ENCODE measurements at regions not wholly inside any gene's neighbourhood (a gene's known extent, or its start where the extent isn't known, plus 50 kb on each side); places are given as distances from the start of the nearest gene placed in this dataset.
"Not testable (repeated sequence)": the region's sequence is repeated elsewhere in the genome, so short reads cannot be mapped to it uniquely, and the experiment has no call there.

GRCh38 chr18:11511434-11512095, 97.8 kb upstream of the SLC35G4 start:
- DNase-seq (ENCODE audit: low spot score): no peak

DNA sequence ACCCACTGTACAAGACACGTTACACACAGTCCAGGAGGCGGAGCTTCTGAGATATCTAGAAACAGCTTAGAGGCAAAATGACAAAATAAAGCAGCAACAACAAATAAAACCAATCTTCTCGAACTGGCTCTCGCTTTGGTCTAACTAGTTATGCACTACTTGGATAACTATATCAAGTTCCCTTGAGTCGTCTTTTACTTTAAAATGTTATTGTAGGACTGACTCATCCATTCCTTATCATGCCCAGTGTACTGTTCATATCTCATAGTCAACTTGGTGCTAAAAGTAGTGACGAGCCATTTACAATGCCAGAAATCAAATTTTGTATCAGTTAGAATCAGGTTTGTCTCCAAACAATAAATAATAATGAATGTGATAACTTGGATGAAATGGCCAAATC, 102.5 kb upstream of the SLC35G4 start:
- DNase-seq (ENCODE audit: low spot score): no peak

GRCh38 chr18:11505993-11506392, 103.4 kb upstream of the SLC35G4 start:
- no peak for DNase-seq (ENCODE audit: low spot score)

DNA sequence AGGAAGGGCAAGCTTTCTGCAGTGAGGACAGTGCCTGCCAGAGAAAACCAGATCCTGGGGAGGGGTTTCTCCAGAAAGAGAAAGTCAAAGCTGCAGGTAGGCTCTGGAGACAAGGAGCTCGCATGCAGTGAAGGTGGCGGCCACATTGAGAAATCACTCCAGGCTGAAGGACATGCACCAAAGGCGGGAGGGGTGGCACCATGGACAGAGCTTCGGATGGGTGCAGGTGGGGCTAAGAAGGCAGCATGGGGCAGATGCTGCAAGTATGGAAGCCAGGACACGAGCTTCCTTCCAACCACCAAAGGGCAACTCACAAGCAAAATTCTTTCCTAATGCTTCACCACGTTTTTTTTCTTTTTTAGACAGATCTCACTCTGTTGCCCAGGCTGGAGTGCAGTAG, 104.4 kb upstream of the SLC35G4 start:
- DNase-seq (ENCODE audit: low spot score): no peak

GRCh38 chr18:11502368-11502767, 107.0 kb upstream of the SLC35G4 start:
- no peak for DNase-seq (ENCODE audit: low spot score)

DNA sequence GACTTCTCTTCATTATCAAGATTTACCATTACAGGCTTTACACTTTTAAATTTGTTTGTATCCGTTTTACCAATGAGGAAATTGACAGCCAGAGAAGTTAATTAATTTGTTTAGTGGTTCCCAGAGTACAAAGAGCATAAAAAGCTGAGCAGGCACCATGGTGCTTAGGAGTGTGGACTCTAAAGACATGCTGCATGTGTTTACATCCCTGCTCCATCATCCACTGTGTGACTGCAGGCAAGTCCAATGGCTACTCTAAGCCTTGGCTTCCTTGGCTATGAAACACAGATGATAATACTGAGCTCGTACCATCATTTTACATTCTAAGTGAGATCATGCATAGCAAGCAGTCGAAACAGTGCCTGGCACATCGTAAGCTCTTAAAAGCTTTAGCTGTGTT, 108.0 kb upstream of the SLC35G4 start:
- no peak for DNase-seq (ENCODE audit: low spot score)

GRCh38 chr18:11500153-11501122, 109.0 kb upstream of the SLC35G4 start:
- DNase-seq (ENCODE audit: low spot score): no peak

- no peak for DNase-seq (ENCODE audit: low spot score)
Observed at GRCh38 chr18:11498821-11499220, 110.6 kb upstream of the SLC35G4 start.

- no peak for DNase-seq (ENCODE audit: low spot score)
Observed at GRCh38 chr18:11497585-11497984, 111.8 kb upstream of the SLC35G4 start.

DNA sequence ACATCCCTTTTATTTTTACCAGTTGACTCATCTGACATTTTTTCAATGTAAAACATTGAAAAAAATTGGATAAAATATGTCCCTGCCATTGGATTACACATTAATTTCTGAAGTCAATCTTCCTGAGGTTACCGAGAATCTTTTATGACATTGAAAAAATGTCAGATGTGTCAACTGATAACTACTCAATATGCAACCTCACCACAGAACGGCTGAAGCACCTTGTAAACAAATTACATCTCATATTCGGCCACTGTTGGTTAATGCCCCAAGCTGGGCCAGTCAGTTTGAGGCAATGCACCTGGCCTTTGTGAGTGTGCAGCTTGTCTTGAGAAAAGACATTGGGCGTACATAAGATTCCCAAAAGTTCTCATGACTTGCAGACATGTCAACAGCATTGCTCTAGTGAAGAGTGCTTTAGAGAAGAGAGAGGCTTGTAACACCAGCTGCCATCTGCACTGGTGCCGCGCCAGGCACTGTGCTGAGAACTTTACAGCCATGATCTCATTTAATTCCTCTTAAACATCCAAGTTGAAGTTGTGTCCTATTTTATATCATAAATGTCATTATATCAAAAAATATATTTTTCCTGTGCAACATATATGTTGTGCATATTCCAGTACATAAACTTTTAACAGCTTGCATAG, 112.7 kb upstream of the SLC35G4 start:
- DNase-seq (ENCODE audit: low spot score): no peak

DNA sequence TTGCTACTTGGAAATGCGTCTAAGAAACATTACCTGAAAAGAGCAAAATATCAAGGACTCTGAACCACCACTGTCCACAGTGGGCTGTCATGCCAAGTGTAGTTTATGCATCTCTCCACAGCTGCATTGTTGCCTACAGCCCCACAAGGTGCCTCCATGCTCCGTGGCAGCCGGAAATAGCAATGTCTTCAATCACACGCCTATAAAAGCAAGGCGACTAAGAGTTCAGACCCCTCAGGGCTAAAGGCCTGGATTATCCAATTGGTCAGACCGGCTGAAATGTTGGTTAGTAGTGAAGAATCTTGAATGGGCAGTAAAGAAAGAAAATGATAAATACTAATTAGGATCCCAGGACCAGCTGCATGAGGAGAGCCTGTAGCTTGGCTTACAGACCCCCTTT, 114.0 kb upstream of the SLC35G4 start:
- DNase-seq (ENCODE audit: low spot score): no peak

GRCh38 chr18:11494107-11494506, 115.3 kb upstream of the SLC35G4 start:
- no peak for DNase-seq (ENCODE audit: low spot score)

DNA sequence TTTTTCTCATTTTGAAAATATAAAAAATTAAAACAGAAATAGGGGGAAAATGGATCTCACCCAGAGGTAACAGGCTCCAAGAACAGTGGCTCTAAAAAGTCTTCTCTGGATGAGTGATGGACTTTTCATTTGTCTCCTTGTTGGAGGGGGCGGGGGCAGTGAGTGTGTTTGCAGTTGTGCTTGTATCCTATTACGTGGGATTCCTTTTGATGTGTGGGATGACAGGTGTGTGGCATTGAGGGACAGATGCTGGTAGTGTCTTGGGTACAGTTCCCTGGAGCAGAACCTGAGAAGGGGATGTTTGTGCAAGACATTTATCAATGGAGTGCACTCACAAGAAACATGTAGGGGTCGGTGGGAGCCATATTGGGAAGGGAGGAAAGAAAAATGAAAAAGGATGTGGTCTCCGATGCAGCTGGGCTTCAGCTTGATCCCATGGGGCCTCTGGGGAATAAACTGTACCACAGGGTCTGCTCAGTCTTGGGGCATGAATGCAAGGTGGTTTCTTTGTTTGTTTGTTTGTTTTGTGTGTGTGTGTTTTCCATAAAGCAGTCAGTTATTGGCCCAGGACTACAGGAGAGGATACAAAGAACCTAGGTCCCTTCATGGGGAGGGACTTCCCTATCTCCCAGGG, 120.0 kb upstream of the SLC35G4 start:
- no peak for DNase-seq (ENCODE audit: low spot score)

GRCh38 chr18:11488175-11488574, 121.2 kb upstream of the SLC35G4 start:
- DNase-seq (ENCODE audit: low spot score): no peak

- no peak for DNase-seq (ENCODE audit: low spot score)
Observed at GRCh38 chr18:11487390-11487789, 122.0 kb upstream of the SLC35G4 start.

DNA sequence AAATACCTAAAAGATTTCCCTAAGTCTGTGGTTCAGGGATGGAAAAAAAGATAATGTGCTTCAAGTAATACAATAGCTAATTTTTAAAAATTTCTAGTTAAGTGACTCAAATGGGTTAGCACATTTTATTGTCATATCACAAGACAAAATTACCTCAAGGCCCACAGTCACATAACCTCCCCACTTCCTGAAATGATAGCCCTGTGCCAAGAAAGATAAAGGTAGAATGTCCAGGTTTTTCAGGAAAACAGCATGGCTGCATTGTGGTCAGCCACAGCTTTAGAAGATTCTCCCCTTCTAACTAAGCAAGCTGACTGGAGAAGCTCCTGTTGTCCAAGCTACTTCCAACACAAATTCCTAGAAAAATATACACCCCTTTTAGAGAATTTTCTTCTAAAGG, 127.1 kb upstream of the SLC35G4 start:
- no peak for DNase-seq (ENCODE audit: low spot score)

DNA sequence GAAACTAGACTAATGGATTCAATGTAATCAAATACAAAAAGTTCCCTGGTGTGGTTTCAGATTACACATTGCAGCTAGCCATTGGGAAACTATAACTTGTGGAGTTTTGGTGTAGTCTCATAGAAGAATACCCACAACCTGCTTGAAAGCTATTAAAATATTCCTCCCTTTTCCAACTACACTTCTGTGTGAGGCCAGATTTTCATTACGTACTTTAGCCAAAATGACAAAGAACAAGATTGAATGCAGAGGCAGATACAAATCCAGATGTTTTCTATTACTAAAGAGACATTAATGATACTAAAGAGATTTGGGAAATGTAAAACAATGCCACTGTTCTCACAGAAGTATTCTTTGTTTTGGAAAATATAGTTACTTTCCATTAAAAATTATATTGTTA, 128.7 kb upstream of the SLC35G4 start:
- no peak for DNase-seq (ENCODE audit: low spot score)

GRCh38 chr18:11479031-11479430, 130.4 kb upstream of the SLC35G4 start:
- DNase-seq (ENCODE audit: low spot score): not testable (repeated sequence)

DNA sequence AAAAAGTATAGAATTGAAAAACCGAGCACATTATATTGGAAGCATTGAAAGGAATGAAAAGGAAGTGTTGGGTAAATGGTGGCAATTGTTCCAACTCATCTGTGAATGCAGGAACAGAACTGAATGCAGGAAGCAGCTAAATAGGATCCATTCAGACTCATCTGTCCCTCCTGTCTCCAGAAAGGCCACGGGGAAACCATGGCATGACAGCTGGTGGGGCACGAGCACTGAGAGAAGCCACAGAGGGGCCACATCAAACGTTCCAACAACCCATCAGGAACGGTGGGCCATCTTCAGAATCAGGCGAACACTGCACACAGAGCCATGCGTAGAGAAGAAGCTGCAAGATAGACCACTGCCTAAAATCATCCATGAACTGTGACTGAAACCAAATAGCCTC, 138.5 kb upstream of the SLC35G4 start:
- DNase-seq (ENCODE audit: low spot score): no peak

GRCh38 chr18:11468617-11469016, 140.8 kb upstream of the SLC35G4 start:
- no peak for DNase-seq (ENCODE audit: low spot score)

GRCh38 chr18:11468120-11468519, 141.3 kb upstream of the SLC35G4 start:
- no peak for DNase-seq (ENCODE audit: low spot score)

DNA sequence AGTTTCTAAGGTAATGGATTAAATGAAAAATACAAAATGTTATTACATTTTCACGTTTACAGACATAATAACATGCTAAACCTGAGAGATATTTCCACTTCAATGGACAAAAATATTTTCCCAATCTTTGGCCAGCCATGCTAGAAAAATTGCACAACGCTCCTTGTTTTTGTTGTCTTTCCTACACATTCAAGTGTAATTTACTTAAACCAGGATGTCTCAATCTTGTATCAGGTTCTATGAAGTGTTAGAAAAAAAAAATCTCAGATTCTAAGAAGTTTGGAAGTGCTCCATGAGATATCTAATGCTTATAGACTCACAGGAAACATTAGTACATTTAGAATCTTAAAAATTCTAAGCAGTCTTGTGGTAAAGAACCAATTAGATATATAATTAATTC, 141.8 kb upstream of the SLC35G4 start:
- DNase-seq (ENCODE audit: low spot score): no peak
